HFFc6 (cell line): ENCODE measurements at regions not wholly inside any gene's neighbourhood (a gene's known extent, or its start where the extent isn't known, plus 50 kb on each side); places are given as distances from the start of the nearest gene placed in this dataset.

Source experiments
- DNase-seq: peaks from one replicate; pipeline ENCODE4 v3.0.0-alpha.2; 2018
- H3K27ac Mint-ChIP-seq: 2 replicates; pipeline ENCODE4 v1.8.0; 2020; ENCODE audit warnings: mild to moderate bottlenecking, mixed read lengths
- H3K27me3 Mint-ChIP-seq: 2 replicates; pipeline ENCODE4 v1.8.0; 2021; ENCODE audit warnings: mild to moderate bottlenecking, moderate library complexity, mixed read lengths; ENCODE audit not compliant: insufficient read depth
- H3K36me3 Mint-ChIP-seq: 2 replicates; pipeline ENCODE4 v1.8.0; 2021; ENCODE audit warnings: low read depth, mixed read lengths
- H3K4me1 Mint-ChIP-seq: 2 replicates; pipeline ENCODE4 v1.8.0; 2020; ENCODE audit warnings: low read depth, mixed read lengths
- H3K4me3 Mint-ChIP-seq: 2 replicates; pipeline ENCODE4 v1.8.0; 2020; ENCODE audit warnings: mild to moderate bottlenecking, moderate library complexity, mixed read lengths
- H3K9me3 Mint-ChIP-seq: 2 replicates; pipeline ENCODE4 v1.8.0; 2020; ENCODE audit warnings: mild to moderate bottlenecking, mixed read lengths
- TF ChIP-seq, protein P1 (sequence below): fragments of 200-600 bp; sonication (generic); IDR thresholded peaks from 2 replicates; pipeline ENCODE4 v1.5.0; 2021; ENCODE audit warnings: antibody characterized with exemption, mild to moderate bottlenecking

DNA sequence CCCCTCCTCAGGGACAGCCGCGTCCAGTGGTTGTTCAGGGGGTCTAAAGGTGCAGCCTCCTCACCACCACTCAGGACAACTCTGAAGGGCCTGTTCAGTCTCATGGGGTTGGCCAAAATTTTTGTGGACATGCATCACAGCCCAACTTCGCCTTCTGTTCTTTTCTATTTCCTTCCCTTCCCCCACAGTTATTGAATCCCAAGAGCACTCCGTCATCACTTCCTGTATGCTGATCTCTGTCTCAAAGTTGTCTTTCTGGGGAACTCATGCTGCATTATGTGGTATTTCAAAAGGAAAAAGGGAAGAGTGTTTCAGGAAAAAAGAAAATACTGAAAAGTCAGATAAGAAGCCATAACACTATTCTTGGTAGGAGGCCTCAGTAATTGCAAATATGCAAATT lies 355.4 kb downstream of the CAAP1 start:
- Mint-ChIP-seq H3K9me3 (peaks cover 27% of the 10 kb centered on the region), H3K27me3 (no peaks in the 10 kb centered on the region), H3K27ac (no peak overlapping the region), H3K4me3 (no peak overlapping the region), H3K4me1 (no peaks in the 10 kb centered on the region), H3K36me3 (no peaks in the 10 kb centered on the region)
- DNase-seq, result no peak
- TF ChIP-seq, protein P1, sequence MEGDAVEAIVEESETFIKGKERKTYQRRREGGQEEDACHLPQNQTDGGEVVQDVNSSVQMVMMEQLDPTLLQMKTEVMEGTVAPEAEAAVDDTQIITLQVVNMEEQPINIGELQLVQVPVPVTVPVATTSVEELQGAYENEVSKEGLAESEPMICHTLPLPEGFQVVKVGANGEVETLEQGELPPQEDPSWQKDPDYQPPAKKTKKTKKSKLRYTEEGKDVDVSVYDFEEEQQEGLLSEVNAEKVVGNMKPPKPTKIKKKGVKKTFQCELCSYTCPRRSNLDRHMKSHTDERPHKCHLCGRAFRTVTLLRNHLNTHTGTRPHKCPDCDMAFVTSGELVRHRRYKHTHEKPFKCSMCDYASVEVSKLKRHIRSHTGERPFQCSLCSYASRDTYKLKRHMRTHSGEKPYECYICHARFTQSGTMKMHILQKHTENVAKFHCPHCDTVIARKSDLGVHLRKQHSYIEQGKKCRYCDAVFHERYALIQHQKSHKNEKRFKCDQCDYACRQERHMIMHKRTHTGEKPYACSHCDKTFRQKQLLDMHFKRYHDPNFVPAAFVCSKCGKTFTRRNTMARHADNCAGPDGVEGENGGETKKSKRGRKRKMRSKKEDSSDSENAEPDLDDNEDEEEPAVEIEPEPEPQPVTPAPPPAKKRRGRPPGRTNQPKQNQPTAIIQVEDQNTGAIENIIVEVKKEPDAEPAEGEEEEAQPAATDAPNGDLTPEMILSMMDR, result no peak

DNA sequence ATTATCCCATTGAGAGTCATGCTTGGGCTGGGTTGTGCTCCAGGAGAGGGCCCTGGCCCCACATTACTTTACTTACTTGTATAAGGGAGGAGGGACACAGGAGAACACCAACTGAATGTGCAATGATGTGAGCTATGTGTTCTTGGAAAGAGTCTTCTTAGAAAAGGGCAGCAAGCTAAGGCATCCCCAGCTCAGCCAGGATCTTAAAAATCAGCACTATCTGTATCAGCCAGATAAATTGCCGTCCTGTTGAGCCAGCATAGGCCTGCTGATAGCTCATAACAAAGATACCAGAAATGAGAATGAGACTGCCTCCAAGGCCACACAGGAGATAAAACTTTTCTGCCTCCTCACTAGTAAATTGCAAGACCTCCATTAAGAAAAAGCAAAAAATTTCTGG lies 357.5 kb downstream of the CAAP1 start:
- TF ChIP-seq, protein P1, result no peak
- Mint-ChIP-seq H3K4me1 (no peaks in the 10 kb centered on the region), H3K36me3 (no peaks in the 10 kb centered on the region), H3K27ac (no peak overlapping the region), H3K9me3 (peaks cover 13% of the 10 kb centered on the region), H3K4me3 (no peak overlapping the region), H3K27me3 (no peaks in the 10 kb centered on the region)
- DNase-seq, result no peak

DNA sequence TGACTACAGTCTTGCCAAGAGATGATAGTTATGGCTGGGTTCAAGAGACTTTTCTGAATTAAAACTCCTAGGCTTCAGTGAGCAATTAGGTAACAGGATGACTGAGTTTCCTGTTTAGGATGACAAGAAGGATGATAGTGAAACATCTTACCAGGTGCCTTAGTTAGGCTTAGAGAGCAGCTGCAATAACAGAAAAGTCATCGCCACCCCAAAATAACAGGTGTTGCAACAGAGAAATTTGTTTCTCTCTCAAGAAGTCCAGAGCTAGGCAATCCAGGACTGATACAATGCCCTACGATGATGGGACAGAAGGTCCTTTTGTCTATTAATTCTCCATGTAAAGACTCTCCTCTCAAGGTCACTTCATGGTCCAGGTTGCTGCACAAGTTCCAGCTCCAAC lies 361.8 kb downstream of the CAAP1 start:
- H3K4me1 Mint-ChIP-seq, result no peaks in the 10 kb centered on the region
- TF ChIP-seq, protein P1, result no peak
- H3K9me3 Mint-ChIP-seq, result peaks cover 3% of the 10 kb centered on the region
- no peaks in the 10 kb centered on the region for H3K27me3 Mint-ChIP-seq
- H3K4me3 Mint-ChIP-seq, result no peak overlapping the region
- DNase-seq, result no peak
- H3K27ac Mint-ChIP-seq, result no peak overlapping the region
- H3K36me3 Mint-ChIP-seq, result no peaks in the 10 kb centered on the region

DNA sequence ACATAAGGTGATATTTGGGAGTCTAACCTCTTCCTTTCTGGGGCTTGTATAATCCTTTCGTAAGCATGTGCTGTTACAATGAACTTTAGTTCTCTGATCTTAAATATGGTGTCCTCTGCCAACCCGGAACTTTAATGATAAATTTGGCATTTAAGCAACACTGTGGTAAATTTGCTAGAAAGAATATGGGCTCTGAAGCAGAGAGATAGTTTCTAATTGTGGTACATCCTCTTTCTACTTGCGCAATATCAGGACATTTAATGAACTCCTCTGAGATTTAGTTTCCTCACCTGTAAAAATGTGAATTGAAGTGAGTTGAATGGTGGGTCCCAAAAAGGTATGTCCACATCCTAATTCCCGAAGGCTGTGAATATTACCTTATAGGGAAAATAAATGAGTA lies 364.7 kb downstream of the CAAP1 start:
- no peak for DNase-seq
- Mint-ChIP-seq H3K27ac (no peak overlapping the region), H3K9me3 (peaks cover 6% of the 10 kb centered on the region), H3K27me3 (no peaks in the 10 kb centered on the region), H3K4me3 (no peak overlapping the region), H3K36me3 (no peaks in the 10 kb centered on the region), H3K4me1 (no peaks in the 10 kb centered on the region)
- TF ChIP-seq, protein P1, result no peak

DNA sequence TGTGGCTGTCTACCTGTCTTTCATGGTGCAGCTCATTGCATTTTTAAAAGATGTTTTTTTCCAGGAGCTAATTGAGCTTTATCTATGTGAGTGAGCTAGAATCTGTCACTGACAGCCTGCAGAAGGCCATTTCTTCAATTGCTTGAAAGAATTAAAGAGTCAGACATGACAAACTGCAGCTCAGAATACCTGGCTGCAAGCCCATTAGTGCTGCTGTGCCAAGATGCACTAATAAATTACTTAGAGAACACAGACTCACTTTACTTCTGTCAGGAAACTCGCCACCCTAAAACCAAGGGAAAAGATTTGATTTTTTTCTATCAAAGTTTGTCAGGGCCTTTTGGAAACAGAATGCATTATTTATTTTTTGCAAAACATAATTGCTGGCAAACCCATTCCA lies 368.3 kb downstream of the CAAP1 start:
- H3K4me1 Mint-ChIP-seq, result no peaks in the 10 kb centered on the region
- H3K27me3 Mint-ChIP-seq, result peaks cover 1% of the 10 kb centered on the region; the same call in 1 of the 2 replicates

More for the DNA sequence above, 368.3 kb downstream of the CAAP1 start:
- Mint-ChIP-seq H3K9me3 (peaks cover 17% of the 10 kb centered on the region), H3K27ac (no peak overlapping the region), H3K36me3 (no peaks in the 10 kb centered on the region), H3K4me3 (no peak overlapping the region)
- no peak for DNase-seq
- TF ChIP-seq, protein P1, result no peak
